ENCODE measurements at regions not wholly inside any gene's neighbourhood (a gene's known extent, or its start where the extent isn't known, plus 50 kb on each side); places are given as distances from the start of the nearest gene placed in this dataset.

DNA sequence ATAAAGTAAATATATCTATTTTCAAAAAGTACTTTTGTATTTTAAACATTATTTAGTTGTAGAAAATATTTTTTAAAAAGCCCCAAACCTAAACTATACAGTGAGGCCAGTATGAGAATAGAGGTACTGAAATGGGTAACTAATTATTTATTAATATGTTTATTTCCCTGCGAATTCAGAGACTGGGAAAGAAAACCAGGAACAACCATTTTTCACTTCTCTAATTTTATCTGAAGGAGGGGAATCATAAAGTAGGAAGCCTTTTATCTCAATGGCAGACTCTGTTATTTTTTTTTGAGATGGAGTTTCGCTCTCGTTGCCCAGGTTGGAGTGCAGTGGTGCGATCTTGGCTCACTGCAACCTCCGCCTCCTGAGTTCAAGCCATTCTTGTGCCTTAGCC is 63.6 kb upstream of the TRAK1 start:
- no peak for TF ChIP-seq POLR2AphosphoS5 (IDR thresholded peaks at IDR 0.05; ENCODE audit: low read depth, low read length)
- TF ChIP-seq SPI1 (IDR thresholded peaks at IDR 0.05; ENCODE audit: low read depth, low read length), result no peak

All from GM12891 (cell line).